GM23248 (cell line): ENCODE measurements at regions not wholly inside any gene's neighbourhood (a gene's known extent, or its start where the extent isn't known, plus 50 kb on each side); places are given as distances from the start of the nearest gene placed in this dataset.

Experiments
- DNase-seq: peaks from one replicate; pipeline ENCODE4 v3.0.0-alpha.2; 2015
- H2AFZ ChIP-seq: fragments of 200-600 bp; sonication (generic); 2 replicates; pipeline ENCODE4 v1.6.1; 2016; ENCODE audit warnings: antibody characterized with exemption
- H3F3A ChIP-seq: fragments of 200-600 bp; sonication (generic); 2 replicates; pipeline ENCODE4 v1.6.1; 2016; ENCODE audit warnings: mild to moderate bottlenecking, antibody characterized with exemption, mixed run types; ENCODE audit not compliant: insufficient read depth
- H3K27ac ChIP-seq: fragments of 200-600 bp; sonication (generic); 2 replicates; pipeline ENCODE4 v1.5.1; 2016; ENCODE audit warnings: mild to moderate bottlenecking
- H3K27me3 ChIP-seq: fragments of 200-600 bp; sonication (generic); replicated peaks from 2 replicates; pipeline ENCODE4 v1.6.1; 2016; ENCODE audit warnings: mild to moderate bottlenecking; ENCODE audit not compliant: insufficient read depth
- H3K36me3 ChIP-seq: fragments of 200-600 bp; sonication (generic); 2 replicates; pipeline ENCODE4 v1.6.1; 2016; ENCODE audit warnings: low read depth, mild to moderate bottlenecking
- H3K4me1 ChIP-seq: fragments of 200-600 bp; sonication (generic); 2 replicates; pipeline ENCODE4 v1.6.1; 2016; ENCODE audit warnings: mild to moderate bottlenecking; ENCODE audit not compliant: insufficient read depth
- H3K4me2 ChIP-seq: fragments of 200-600 bp; sonication (generic); one replicate; pipeline ENCODE4 v1.6.1; 2016; ENCODE audit warnings: mild to moderate bottlenecking; ENCODE audit not compliant: unreplicated experiment
- H3K4me3 ChIP-seq: fragments of 200-600 bp; sonication (generic); 2 replicates; pipeline ENCODE4 v1.5.1; 2016; ENCODE audit warnings: mild to moderate bottlenecking
- H3K79me2 ChIP-seq: fragments of 200-600 bp; sonication (generic); 2 replicates; pipeline ENCODE4 v1.6.1; 2016; ENCODE audit warnings: mild to moderate bottlenecking; ENCODE audit not compliant: insufficient read depth
- H3K9ac ChIP-seq: fragments of 200-600 bp; sonication (generic); 2 replicates; pipeline ENCODE4 v1.6.1; 2016; ENCODE audit warnings: mild to moderate bottlenecking
- H3K9me2 ChIP-seq: fragments of 200-600 bp; sonication (generic); 2 replicates; pipeline ENCODE4 v1.6.1; 2016; ENCODE audit warnings: mixed run types, mild to moderate bottlenecking, moderate library complexity; ENCODE audit not compliant: insufficient read depth
- H3K9me3 ChIP-seq: fragments of 200-600 bp; sonication (generic); one replicate; pipeline ENCODE4 v1.6.1; 2017; ENCODE audit warnings: low read depth
- H4K20me1 ChIP-seq: fragments of 200-600 bp; sonication (generic); 2 replicates; pipeline ENCODE4 v1.6.0; 2016; ENCODE audit not compliant: insufficient read depth
- EZH2 ChIP-seq: fragments of 200-600 bp; sonication (generic); IDR thresholded peaks from 2 replicates; pipeline ENCODE4 v1.6.1; 2018; ENCODE audit warnings: antibody characterized with exemption, mild to moderate bottlenecking; ENCODE audit not compliant: insufficient read depth, poor library complexity, severe bottlenecking
- EZH2phosphoT487 ChIP-seq: fragments of 200-600 bp; sonication (generic); IDR thresholded peaks from 2 replicates; pipeline ENCODE4 v1.6.1; 2018; ENCODE audit warnings: antibody characterized with exemption, moderate library complexity, mild to moderate bottlenecking, low read depth; ENCODE audit not compliant: insufficient read depth
- WGBS, 2 experiments: methylation state at CpG; one replicate each; pipeline ENCODE4 v1.1.6; 2015 to 2017; ENCODE audit warnings: low lambda C conversion rate in 2 of 2, low coverage in 1 of 2; ENCODE audit errors: missing lambda C conversion rate in 2 of 2; 5-methylcytosine and 5-hydroxymethylcytosine counted together
- in situ Hi-C: fragments of 300-500 bp; cut with MboI; formaldehyde crosslinking; loops from 2 replicates; pipeline ENCODE4 v1.15.0; 2020

DNA sequence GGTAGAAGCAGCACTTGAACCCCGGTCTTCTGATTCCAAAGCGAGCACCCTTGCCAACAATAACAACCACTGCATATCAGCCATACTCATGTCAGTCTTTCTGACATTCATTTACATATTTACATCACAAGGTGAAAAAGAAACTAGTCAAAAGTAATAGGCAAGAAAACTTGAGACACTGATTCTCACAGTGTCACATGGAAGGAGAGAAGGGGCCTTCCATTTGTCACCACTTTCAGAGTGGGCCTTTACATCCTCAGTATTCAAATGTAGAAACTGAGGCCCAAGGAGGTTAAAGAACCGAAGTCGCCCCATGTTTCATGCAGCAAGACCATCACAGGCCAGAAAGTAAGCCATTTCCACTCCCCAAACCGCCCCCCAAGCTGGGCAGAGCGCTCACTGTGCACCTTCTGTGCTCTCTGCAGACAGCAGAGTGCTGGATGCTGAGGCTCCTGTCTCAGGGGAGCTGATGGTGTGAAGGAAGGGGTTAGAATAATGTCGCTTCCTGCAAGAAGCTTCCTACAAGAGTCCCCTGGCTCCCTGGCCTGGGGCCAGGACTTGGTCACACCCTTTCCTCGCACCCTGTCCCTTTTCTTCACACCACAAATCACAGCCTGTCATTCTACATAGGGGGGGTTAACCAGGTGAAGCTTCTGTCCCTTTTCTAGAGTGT lies 260.1 kb downstream of the UACA start:
- no peak for DNase-seq
- WGBS, 2 experiments = 96 to 97% methylated on average over 8 of the region's 8 CpGs
- Histone ChIP-seq H2AFZ (no peak overlapping the region), H3K9me3 (no peaks in the 10 kb centered on the region), H3K4me3 (no peak overlapping the region), H3K4me1 (peaks cover 39% of the 10 kb centered on the region), H4K20me1 (no peaks in the 10 kb centered on the region), H3K4me2 (no peak overlapping the region), H3F3A (peaks cover 20% of the 10 kb centered on the region), H3K9ac (no peak overlapping the region), H3K27me3 (0 out of 2 replicates have a peak, but pooled peaks cover 5% of the 10 kb centered on the region), H3K79me2 (no peaks in the 10 kb centered on the region), H3K27ac (no peak overlapping the region), H3K36me3 (no peaks in the 10 kb centered on the region), H3K9me2 (no peaks in the 10 kb centered on the region)
- TF ChIP-seq EZH2phosphoT487 (no peak), EZH2 (no peak)
- in situ Hi-C loops = no loop called here

GRCh38 chr15:70502529-70502928 lies 260.8 kb downstream of the UACA start:
- DNase-seq = no peak
- H3K36me3 ChIP-seq = no peaks in the 10 kb centered on the region
- H2AFZ ChIP-seq = no peak overlapping the region
- peaks cover 32% of the 10 kb centered on the region for H3K4me1 ChIP-seq
- H3F3A ChIP-seq = peaks cover 20% of the 10 kb centered on the region
- no peaks in the 10 kb centered on the region for H3K9me3 ChIP-seq
- H3K27me3 ChIP-seq = 0 out of 2 replicates have a peak, but pooled peaks cover 5% of the 10 kb centered on the region
- no peak overlapping the region for H3K27ac ChIP-seq
- no peak overlapping the region for H3K4me3 ChIP-seq
- H3K4me2 ChIP-seq = no peak overlapping the region
- no peaks in the 10 kb centered on the region for H3K79me2 ChIP-seq
- 78% methylated on average over 10 of the region's 10 CpGs for WGBS, 2 experiments
- H3K9ac ChIP-seq = no peak overlapping the region
- TF ChIP-seq EZH2phosphoT487 = no peak
- no peak for TF ChIP-seq EZH2
- in situ Hi-C loops = no loop called here
- no peaks in the 10 kb centered on the region for H4K20me1 ChIP-seq
- H3K9me2 ChIP-seq = no peaks in the 10 kb centered on the region

DNA sequence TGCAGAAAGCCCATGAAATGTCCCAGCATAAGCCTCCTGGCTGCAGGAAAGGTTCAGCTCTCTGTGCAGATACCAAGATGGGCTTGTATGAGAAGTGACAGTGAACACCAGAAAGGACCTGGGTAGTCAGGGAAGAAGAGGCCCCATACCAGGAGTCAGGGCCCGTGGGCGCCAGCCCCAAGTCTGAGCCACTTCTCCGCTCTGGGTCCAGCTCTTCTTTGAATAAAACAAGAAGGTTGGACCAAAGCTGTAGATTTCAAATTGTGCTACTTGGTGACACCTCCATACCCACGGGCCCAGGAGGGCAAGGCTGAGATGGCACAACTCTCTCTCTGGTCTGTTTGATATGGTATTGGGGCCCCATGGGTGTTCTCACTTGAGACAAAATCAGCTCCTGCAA lies 261.5 kb downstream of the UACA start:
- Histone ChIP-seq H3K79me2 (no peaks in the 10 kb centered on the region), H3K27ac (no peak overlapping the region), H4K20me1 (no peaks in the 10 kb centered on the region), H3K4me1 (peaks cover 30% of the 10 kb centered on the region), H3K9ac (no peak overlapping the region), H3K27me3 (0 out of 2 replicates have a peak, but pooled peaks cover 5% of the 10 kb centered on the region), H2AFZ (no peak overlapping the region), H3K36me3 (no peaks in the 10 kb centered on the region), H3F3A (peaks cover 20% of the 10 kb centered on the region), H3K9me3 (no peaks in the 10 kb centered on the region), H3K9me2 (no peaks in the 10 kb centered on the region), H3K4me2 (no peak overlapping the region), H3K4me3 (no peak overlapping the region)
- no peak for DNase-seq
- no peak for TF ChIP-seq EZH2
- no peak for TF ChIP-seq EZH2phosphoT487
- in situ Hi-C loops = no loop called here
- 88 to 91% methylated on average over 4 of the region's 4 CpGs for WGBS, 2 experiments

DNA sequence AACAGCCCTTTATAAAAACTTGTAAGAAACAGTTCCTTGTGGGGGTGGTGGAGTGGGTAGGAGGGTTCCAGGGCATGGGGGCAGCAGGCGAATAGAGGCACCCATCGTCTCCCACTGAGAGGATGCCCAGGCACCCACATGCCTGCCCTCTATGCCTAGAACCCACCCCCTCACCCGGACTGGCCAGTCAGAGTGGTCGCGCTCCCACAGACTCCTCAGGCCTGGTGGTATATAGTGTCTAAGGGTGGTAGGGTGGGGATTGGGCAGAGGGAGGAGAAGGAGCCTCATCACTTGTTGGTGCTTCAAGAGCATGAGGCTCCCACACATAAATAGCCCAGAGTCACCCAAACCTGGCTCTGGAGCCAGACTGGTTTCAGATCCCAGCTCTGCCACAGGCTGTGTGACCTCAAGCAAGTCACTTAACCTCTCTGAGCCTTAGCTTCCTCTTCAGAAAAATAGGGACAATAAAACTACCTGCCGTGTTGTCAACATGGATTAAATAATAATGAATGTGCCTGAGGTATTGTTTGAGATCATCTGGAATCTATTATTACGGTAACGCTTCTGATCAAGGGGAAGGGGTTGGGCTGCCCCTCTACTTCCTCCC lies 262.1 kb downstream of the UACA start:
- no peaks in the 10 kb centered on the region for H3K79me2 ChIP-seq
- in situ Hi-C loops = no loop called here
- H3K9me3 ChIP-seq = no peaks in the 10 kb centered on the region
- H4K20me1 ChIP-seq = no peaks in the 10 kb centered on the region
- no peak overlapping the region for H2AFZ ChIP-seq
- H3K9me2 ChIP-seq = no peaks in the 10 kb centered on the region
- no peak for DNase-seq
- H3K9ac ChIP-seq = no peak overlapping the region
- peaks cover 27% of the 10 kb centered on the region for H3K4me1 ChIP-seq
- peaks cover 15% of the 10 kb centered on the region for H3F3A ChIP-seq
- H3K36me3 ChIP-seq = no peaks in the 10 kb centered on the region
- H3K4me2 ChIP-seq = no peak overlapping the region
- no peak overlapping the region for H3K4me3 ChIP-seq
- WGBS, 2 experiments = 91 to 95% methylated on average over 8 of the region's 8 CpGs
- 0 out of 2 replicates have a peak, but pooled peaks cover 5% of the 10 kb centered on the region for H3K27me3 ChIP-seq
- no peak overlapping the region for H3K27ac ChIP-seq
- TF ChIP-seq EZH2phosphoT487 = no peak
- no peak for TF ChIP-seq EZH2
